Astrocyte of the cerebellum (primary cell): ENCODE measurements at regions not wholly inside any gene's neighbourhood (a gene's known extent, or its start where the extent isn't known, plus 50 kb on each side); places are given as distances from the start of the nearest gene placed in this dataset.

Source experiments
- DNase-seq: peaks from one replicate; pipeline ENCODE4 v3.0.0-alpha.2; 2011; ENCODE audit warnings: low read depth
- H3K4me3 ChIP-seq: 2 replicates; pipeline ENCODE4 v1.5.1; 2011; ENCODE audit warnings: mild to moderate bottlenecking, low read depth, low read length, moderate library complexity
- CTCF ChIP-seq: IDR thresholded peaks from 2 replicates; pipeline ENCODE4 v1.5.1; 2012; ENCODE audit warnings: low read length, low read depth, moderate library complexity, mild to moderate bottlenecking; ENCODE audit errors: missing control alignments
- in situ Hi-C: cut with HindIII; loops from 2 replicates; pipeline ENCODE4 v1.10.0; 2017; ENCODE audit warnings: low sequenced_read_pairs

GRCh38 chr4:138330531-138330930 is 88.4 kb upstream of the SLC7A11 start:
- H3K4me3 ChIP-seq, result no peak overlapping the region
- no peak for TF ChIP-seq CTCF
- in situ Hi-C loops, result no loop called here
- DNase-seq, result no peak

GRCh38 chr4:138329506-138330070 is 87.4 kb upstream of the SLC7A11 start:
- in situ Hi-C loops, result no loop called here

GRCh38 chr4:138327338-138327737 is 85.2 kb upstream of the SLC7A11 start:
- TF ChIP-seq CTCF, result no peak
- in situ Hi-C loops, result no loop called here
- no peak overlapping the region for H3K4me3 ChIP-seq
- DNase-seq, result no peak

More at GRCh38 chr4:138329506-138330070, 87.4 kb upstream of the SLC7A11 start:
- no peak overlapping the region for H3K4me3 ChIP-seq
- DNase-seq, result no peak
- TF ChIP-seq CTCF, result no peak

- H3K4me3 ChIP-seq, result no peak overlapping the region
- in situ Hi-C loops, result no loop called here
- no peak for DNase-seq
- TF ChIP-seq CTCF, result no peak
Observed at GRCh38 chr4:138320831-138321230, 78.7 kb upstream of the SLC7A11 start.

GRCh38 chr4:138320030-138320429 is 77.9 kb upstream of the SLC7A11 start:
- H3K4me3 ChIP-seq, result no peak overlapping the region
- in situ Hi-C loops, result no loop called here
- no peak for DNase-seq
- TF ChIP-seq CTCF, result no peak

GRCh38 chr4:138317175-138317748 is 75.1 kb upstream of the SLC7A11 start:
- in situ Hi-C loops, result no loop called here
- no peak for DNase-seq
- no peak overlapping the region for H3K4me3 ChIP-seq
- TF ChIP-seq CTCF, result no peak
